ENCODE measurements at regions not wholly inside any gene's neighbourhood (a gene's known extent, or its start where the extent isn't known, plus 50 kb on each side); places are given as distances from the start of the nearest gene placed in this dataset.
"Not testable (repeated sequence)": the region's sequence is repeated elsewhere in the genome, so short reads cannot be mapped to it uniquely, and the experiment has no call there.

DNA sequence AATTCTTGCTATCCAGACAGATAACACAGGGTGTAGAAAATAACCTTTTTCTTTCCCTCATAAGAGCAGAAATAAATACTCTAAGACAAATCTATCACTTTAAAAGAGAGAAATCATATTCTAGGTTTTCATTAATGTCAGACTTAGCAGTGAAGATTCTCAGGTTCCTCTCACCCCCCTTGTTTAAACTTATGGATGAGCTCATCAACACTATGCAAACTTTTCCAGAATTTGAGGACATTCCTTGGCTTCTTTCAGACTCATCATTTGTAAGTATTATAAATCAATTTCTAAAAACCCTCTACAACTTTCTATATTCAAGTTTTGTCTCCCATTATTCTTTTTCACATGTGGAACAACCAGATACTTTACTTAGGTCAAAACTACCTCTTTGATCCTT is 374.9 kb upstream of the TRPC7 start:
- DNase-seq (ENCODE audit: low read depth in 2 of 2), result no peak

DNA sequence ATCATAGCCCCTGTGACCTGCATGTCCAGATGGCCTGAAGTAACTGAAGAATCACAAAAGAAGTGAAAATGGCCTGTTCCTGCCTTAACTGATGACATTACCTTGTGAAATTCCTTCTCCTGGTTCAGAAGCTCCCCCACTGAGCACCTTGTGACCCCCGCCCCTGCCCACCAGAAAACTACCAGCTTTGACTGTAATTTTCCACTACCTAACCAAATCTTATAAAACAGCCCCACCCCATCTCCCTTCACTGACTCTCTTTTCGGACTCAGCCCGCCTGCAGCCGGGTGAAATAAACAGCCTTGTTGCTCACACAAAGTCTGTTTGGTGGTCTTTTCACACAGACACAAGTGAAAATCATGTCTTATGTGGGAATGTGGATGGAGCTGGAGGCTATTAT is 373.9 kb upstream of the TRPC7 start:
- not testable (repeated sequence) for DNase-seq (ENCODE audit: low read depth in 2 of 2)

DNA sequence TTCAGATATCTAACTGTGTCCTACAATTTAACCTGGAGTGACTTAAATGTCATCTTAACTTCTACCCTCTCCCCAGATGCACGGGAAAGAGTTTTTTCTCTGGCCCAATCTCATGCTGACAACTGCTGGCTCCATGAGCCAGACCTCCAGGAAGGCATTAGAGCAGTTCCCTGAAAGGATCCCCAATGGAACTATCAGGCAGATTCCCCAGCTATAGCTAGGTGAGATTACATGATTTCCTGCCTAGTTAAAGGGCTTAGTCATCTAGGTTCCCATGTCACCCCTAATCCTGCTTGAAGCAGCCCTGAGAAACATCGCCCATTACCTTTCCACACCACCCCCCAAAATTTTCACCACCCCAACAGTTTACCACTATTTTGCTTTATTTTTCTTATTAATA is 373.5 kb upstream of the TRPC7 start:
- no peak for DNase-seq (ENCODE audit: low read depth in 2 of 2)

DNA sequence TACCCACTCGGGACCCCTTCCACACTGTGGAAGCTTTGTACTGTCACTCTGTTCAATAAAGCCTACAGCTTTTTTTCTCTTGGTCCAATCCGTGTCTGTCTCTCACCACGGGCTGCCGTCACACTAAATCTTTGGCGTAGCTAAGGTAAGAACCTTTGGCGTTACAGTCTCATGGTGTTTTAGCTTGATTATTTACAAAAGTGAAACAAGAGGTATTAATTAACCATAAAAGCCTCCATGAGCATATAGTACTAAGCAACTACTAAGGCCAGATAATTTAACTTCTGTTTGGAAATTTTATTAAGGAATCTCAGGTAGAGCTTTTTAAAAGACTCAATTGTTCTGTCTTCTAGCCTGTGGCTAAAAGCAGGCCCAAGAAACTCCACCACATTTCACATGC is 370.7 kb upstream of the TRPC7 start:
- no peak for DNase-seq (ENCODE audit: low read depth in 2 of 2)

DNA sequence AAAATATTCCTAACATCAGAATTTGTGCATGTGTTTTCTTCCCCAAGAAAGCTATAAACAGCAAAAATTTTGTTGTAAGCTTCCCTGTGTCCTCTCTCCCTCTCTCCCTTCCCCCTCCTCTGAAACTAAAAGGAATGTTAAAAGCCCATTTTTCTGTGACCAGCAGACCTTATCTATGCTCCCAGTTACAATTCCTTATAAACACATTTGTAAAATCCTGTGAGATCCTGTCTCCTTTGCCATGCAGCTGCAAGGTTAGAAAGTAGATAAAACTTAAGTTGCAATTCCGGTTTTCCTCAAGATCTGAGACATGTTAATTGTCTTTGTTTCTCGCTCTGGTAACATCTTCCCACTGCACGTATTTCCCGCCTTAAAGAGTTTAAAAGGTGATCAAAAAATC is 370.3 kb upstream of the TRPC7 start:
- DNase-seq (ENCODE audit: low read depth in 2 of 2), result not testable (repeated sequence)

DNA sequence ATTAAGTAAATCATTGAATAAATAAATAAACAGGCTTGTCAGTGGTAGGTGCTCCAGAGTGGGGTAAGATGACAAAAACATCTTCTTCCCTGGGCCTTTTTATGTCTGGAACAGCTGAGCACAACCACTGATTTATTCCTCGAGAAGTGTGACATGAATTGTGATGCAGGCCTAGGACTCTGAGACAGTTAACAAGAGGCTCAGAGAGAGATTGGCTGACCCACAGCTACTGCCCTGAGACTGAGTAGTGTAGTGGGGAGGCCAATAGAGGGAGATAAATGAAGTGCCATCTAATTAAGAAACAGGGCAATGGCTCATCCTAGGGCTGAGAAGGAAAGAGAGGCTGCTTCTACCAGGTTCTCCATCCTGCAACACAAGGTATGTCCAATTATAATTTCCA is 369.3 kb upstream of the TRPC7 start:
- no peak for DNase-seq (ENCODE audit: low read depth in 2 of 2)

DNA sequence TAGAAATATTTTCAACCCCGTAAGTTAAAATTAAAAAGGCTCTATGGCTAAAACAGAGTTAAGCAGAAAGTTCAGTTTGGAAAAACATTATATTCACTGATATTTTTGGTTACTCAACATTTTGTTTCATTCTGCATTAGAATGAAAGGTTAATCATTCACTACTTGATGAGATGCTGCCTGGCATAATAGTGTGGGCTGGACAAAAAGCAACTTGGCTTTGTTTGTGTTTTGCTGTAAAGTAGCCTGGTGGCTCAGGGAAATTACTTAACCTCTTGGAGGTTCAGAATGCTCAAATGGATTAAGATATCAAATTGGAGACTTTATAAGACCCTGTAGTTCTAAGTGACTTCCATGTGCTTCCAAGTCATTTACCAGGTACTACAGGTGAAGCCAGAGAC is 367.4 kb upstream of the TRPC7 start:
- DNase-seq (ENCODE audit: low read depth in 2 of 2), result no peak

DNA sequence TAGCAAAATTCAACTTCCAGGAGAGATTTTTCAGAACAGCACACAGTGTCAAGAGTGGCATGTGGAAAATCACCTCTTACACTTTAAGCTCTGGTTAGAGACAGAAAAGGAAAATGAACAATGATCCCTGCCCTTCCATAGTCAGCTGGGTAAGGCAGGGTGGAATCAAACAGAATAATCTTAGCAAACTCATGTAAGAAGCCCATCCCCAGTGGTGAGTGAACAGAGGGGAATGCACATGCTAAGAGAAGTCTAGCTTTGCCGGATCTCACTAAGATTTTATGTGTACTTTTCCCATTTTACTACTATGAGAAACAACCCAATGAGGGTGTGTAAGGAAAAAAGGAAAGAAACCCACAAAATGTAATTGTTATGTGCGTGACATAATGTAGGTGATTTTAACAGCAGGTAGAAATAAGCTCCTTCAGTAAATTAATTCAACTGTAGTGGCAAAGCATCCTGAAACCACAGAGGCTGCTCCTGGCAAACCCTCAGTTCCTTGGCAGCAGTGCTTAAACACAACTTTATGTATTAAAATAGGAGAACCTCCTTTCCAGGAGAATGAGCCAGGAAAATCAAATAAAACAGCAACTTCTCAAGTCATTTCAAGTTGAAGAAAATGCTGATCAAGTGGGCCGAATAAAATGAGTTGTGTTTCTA is 366.0 kb upstream of the TRPC7 start:
- no peak for DNase-seq (ENCODE audit: low read depth in 2 of 2)

DNA sequence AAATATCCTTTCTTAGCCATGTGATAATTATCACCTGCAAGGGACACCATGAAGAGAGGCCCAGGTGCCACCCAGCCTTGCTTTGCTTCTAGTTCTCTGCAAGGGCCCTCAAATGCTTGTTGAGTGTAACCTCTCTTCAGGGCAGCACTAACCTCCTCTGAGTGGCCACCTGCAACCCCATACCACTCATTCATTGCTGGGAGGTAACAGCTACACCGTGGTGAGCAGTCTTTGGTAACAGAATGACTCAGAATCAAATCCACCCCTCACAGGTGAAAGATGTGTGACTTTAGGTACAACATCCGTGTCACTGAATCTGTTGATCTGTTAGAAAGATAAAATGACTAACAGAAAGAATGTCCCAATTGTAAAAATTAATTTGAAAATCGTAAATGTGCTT is 365.1 kb upstream of the TRPC7 start:
- DNase-seq (ENCODE audit: low read depth in 2 of 2), result no peak

DNA sequence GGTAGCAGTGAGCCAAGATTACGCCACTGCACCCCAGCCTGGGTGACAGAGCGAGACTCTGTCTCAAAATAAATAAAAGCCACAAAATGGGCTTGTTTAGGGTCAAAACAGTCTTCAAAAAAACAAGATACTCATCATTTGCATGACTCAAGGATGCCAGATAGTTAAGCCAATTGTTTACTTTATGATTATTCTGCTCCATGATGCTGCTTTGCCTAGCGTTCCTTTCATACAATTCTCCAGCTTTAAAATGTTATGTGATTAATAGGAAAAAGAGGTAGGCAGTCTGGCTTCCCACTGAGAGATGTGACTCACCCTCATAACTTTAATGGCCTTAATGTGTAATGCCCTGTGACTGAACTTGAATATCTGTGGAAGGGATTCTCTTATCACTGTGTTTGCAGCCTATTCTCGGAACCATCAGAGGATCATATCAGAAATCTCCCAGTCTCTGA is 364.6 kb upstream of the TRPC7 start:
- DNase-seq (ENCODE audit: low read depth in 2 of 2), result no peak

DNA sequence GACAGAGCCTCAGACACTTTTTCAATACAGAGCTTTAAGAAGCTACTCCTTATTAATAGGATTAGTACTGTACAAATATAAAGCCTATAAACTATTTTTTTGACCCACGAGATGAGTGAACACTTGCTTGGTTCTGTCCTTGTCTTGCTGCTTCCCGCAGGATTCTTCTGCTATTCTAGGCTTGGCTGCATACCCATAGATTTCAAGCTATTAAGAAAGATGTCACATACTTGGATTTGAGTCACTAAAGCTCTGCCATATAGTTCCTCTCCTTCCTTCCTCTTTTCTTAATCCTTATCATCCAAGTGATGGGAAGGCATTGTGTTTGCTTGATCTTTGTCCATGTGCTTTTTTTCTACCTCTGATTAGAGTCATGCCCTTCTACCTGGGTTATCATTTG is 361.2 kb upstream of the TRPC7 start:
- DNase-seq (ENCODE audit: low read depth in 2 of 2), result no peak

DNA sequence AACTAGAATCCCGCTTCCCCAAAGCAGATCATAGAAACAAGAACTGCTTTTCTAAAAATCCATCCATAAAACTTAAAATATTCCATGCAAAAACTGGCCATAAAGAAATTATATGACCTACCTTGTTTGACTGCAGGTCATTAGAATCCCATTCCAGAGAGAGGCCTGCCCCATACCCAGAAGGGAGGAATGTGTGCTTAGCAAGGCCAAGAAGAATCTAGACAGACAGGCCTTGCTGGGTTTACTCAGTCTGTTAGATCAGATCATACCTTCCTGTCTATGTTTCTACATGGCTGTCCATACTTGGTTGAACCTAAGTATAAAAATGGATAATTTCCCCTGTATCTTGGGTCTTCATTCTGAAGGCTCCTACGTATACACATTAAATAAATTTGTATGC is 358.8 kb upstream of the TRPC7 start:
- no peak for DNase-seq (ENCODE audit: low read depth in 2 of 2)

DNA sequence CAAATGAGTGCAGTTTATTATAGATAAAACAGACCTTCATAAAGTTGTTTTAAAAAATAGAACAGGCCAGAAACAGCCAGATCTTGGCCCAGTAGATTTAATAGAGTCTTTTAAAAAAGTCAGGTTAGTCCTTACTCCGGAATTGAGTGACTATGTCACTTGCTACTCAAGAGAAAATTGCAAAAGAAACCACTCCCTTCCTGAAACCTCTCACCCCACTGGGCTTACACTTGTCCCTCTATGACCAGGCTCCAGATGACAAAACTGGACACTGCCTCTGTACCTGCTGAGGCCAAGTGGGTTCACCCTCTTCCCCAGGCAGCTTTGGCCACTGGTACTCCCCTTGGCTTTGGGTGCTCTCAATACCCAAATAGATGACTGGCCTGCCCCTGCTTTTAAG is 357.2 kb upstream of the TRPC7 start:
- DNase-seq (ENCODE audit: low read depth in 2 of 2), result no peak

DNA sequence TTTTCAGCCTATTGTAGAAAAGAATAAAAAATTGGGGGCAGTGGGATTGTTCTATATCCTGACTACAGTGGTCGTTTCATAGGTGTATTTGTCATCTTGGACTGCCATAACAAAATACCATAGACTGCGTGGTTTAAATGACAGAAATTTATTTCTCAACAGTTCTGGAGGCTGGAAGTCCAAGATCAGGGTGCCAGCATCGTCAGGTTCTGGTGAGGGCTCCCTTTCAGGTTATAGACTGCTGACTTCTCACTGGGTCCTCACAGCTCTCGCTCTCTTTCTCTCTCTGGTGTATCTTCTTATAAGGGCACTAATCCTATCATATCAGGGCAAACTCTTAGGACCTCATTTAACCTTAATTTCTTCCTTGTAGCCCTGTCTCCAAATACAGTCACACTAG is 356.7 kb upstream of the TRPC7 start:
- DNase-seq (ENCODE audit: low read depth in 2 of 2), result no peak

DNA sequence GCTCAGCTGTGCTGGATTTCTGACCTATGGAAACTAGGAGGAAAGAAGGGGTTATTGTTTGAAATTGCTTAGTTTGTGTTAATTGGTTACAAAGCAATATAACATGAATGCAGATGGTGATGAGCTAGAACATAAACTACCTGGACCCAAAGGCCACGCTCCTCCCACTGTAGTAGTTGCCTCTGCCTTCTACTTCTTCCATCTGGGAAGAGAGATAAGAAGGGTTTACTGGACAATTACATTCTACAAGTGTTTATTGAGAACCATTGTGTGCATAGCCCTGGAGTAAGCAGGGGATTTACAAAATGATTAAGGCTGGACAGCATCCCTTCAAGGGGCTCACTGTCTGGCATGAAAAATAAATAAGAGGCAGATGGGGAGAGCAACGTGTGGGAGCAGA is 355.3 kb upstream of the TRPC7 start:
- no peak for DNase-seq (ENCODE audit: low read depth in 2 of 2)

DNA sequence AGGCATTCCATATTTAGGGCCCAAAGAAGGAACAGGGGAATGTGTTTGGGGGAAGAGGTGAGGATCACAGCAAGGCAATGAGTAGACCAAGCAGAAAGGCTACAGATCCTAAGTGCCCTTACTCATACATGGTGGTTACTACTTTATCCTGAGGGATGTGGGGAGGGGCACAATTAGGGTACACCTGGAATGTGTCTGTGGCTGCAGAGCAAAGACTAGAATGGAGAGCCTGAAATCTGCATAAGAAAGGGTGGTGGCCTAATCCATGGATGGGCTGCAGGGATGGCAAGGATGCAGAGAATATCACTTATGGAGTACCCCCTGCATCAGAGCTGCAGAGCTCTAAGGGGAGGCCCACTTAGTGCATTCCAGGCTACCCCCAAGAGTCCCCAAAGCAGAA is 352.6 kb upstream of the TRPC7 start:
- DNase-seq (ENCODE audit: low read depth in 2 of 2), result no peak

DNA sequence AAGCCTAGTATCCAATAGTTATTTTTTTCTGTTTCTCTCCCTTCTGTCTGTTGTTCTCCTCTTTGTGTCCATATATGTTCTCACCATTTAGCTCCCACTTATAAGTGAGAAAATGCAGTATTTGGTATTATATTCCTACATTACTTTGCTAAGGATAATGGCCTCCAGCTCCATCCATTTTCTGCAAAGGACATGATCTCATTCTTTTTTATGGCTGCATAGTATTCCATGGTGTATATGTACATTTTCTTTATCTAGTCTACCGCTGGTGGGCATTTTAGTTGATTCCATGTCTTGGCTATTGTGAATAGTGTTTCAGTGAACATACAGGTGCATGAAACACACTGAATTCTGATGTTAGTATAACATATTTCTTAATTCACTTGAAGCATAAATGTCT is 348.9 kb upstream of the TRPC7 start:
- no peak for DNase-seq (ENCODE audit: low read depth in 2 of 2)

DNA sequence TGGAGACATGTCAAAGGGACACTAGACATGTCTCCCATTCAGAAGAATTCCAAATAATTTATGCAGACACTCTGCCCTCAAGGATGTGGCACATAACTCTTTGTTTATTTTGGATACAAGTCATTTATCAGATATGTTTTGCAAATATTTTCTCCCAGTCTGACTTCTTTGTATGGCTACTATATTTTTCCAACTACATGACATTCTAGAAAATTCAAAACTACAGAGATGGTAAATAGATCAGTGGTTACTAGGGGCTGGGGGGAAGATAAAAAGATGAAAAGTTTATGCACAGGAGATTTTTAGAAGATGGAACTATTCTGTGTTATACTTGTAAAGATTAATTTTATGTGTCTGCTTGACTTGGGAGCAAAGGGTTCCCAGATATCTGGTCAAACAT is 347.3 kb upstream of the TRPC7 start:
- DNase-seq (ENCODE audit: low read depth in 2 of 2), result no peak

DNA sequence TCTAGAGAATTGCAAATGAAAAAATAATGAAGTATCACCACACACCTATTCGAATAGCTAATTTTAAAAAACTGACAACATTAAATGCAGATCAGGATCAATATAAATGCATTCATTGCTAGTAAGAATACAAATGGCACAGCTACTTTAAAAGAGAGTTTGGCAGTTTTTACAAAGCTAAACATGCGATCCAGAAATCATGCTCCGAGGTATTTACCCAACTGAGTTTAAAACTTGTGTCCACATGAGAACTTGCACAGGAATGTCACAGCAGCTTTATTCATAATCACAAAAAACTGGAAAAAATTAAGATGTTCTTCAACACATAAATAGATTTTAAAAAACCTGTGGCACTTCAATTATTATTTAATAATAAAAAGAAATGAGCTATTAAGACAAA is 345.5 kb upstream of the TRPC7 start:
- DNase-seq (ENCODE audit: low read depth in 2 of 2), result no peak

DNA sequence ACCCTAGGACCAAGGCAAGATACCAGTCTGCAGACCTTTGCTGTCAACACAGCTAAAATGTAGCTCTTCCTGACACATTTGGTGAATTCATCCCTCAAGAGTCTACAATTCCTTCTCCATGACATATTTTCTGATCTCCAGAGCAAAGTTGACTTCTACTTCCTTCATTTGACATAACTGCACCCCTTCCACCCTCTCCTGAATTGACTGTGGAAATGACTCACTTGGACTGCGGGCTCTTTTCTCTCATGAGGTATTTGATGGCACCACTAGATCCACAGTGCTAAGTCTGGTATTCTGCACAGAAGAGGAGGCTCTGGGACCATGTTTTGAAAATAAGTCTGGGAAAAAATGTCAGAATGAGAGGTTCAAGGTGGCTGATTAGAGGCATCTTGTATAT is 338.4 kb upstream of the TRPC7 start:
- no peak for DNase-seq (ENCODE audit: low read depth in 2 of 2)

DNA sequence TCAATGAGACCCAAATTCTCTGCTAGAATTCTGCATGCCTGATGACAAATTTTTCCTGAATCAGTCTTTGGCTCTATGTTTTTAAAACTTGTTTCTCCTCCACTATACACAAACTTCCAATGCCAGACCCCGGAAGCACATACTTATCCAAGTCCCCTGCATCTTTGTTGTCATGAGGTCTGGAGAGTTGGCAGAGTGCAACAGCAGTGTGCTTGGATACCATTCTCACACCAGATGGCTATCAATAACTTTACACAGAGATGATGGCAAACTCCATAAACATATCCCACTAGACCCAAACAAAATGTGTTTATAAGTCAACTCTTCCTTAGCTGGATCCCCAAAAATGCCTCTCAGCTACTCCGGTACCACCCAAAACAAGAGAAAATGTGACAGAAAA is 337.7 kb upstream of the TRPC7 start:
- no peak for DNase-seq (ENCODE audit: low read depth in 2 of 2)

DNA sequence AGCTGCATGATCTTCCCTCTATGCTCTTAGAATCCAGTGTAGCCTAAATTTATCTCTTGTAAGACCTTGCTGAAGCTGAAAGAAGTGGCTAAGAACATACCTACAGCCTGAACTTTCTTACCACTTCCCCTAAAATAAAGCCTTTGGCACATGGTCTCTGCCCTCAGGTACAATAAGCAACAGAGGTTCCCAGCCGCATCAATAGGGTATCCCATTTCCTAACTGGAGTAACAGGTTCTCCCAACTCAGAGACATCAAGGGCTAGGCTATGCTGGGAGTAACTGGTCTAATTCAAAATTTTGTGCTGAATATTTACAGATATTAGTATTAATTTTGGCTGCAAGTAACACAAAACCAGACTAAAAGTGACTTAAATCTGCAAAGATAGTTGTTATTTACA is 335.8 kb upstream of the TRPC7 start:
- DNase-seq (ENCODE audit: low read depth in 2 of 2), result no peak

DNA sequence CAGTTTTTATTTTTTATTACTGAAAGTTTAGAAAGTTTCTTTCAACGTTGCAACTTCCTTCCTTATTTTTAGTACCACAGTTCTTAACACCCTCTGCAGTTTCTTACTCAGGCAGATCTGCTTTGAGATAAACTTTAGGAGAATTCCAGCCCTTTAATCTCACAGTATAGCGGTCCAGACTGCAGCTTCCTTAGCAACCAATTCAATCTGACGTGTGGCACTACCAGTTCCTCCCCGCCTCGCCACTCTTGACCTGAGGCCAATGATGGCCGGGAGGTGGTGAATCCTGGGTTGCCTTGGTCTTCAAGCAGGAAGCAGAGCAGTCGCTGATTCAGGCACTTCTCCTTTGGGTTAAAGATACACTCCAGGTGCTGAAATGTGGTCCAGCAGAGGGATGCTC is 334.3 kb upstream of the TRPC7 start:
- no peak for DNase-seq (ENCODE audit: low read depth in 2 of 2)

DNA sequence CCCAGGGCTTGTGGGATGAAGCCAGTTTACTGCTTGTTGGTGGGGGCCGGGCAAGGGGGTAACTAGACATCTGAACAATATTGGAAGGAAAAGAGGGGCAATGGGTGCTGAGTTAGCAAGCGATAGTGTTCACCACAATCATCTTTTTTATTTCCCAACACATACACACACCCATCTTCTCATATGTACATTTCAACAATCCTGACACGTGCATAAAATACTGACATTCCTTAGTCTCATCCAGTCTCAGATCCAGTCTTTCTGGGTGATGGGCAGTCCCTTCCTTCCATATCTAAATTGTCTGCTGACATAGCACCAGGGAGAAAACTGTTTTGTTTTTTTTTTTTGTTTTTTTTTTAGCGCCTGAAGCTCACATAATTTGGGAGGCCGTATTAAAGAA is 333.6 kb upstream of the TRPC7 start:
- DNase-seq (ENCODE audit: low read depth in 2 of 2), result no peak

DNA sequence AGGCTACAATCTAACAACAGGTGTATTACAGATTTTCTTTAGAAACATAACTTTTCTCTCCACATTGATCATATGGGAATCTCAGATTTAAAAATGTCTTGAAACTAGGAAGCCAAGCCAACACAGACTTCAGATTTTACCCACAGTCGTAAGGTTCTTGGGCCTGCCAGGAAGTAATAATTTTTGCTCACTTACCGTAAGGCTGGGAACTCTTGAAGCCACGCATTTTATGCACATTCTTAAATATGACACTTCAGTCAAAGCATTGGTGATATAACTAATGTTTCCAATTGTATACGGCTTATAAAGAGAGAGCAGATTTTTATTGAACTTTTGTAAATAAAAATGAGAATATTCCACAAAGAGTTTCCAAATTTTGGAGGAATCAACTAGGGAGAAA is 328.9 kb upstream of the TRPC7 start:
- no peak for DNase-seq (ENCODE audit: low read depth in 2 of 2)
